AG04450 (cell line): ENCODE measurements at regions not wholly inside any gene's neighbourhood (a gene's known extent, or its start where the extent isn't known, plus 50 kb on each side); places are given as distances from the start of the nearest gene placed in this dataset.

Experiments used
- CTCF ChIA-PET: fragments of 300-600, 350-600 bp; formaldehyde crosslinking; extraction: SDS; loops from one replicate; lab custom pipeline; 2022; ENCODE audit warnings: antibody characterized with exemption, inconsistent platforms; lab: Charles Lee
- POLR2A ChIA-PET: fragments of 350-600 bp; formaldehyde crosslinking; extraction: SDS; loops from one replicate; lab custom pipeline; 2021; ENCODE audit warnings: antibody characterized with exemption, inconsistent platforms; lab: Yijun Ruan, JAX
- DNase-seq: peaks from one replicate; pipeline ENCODE4 v3.0.0-alpha.2; 2011; ENCODE audit warnings: low read depth, low spot score
- H3K27ac ChIP-seq: one replicate; pipeline ENCODE4 v1.5.1; 2012; ENCODE audit warnings: low read depth, low read length, control low read depth
- H3K27me3 ChIP-seq: one replicate; pipeline ENCODE4 v1.6.0; 2012; ENCODE audit warnings: low read length; ENCODE audit not compliant: control insufficient read depth, insufficient read depth
- H3K4me3 ChIP-seq: 2 replicates; pipeline ENCODE4 v1.5.1; 2011; ENCODE audit warnings: mild to moderate bottlenecking, low read depth, low read length, control low read depth
- H3K9me3 ChIP-seq: 2 replicates; pipeline ENCODE4 v1.5.1; 2012; ENCODE audit warnings: low read length; ENCODE audit not compliant: control insufficient read depth, insufficient read depth
- TF ChIP-seq, protein P1 (sequence below): IDR thresholded peaks from 2 replicates; pipeline ENCODE4 v1.5.1; 2011; ENCODE audit warnings: low read depth, low read length, control low read depth, inconsistent platforms

DNA sequence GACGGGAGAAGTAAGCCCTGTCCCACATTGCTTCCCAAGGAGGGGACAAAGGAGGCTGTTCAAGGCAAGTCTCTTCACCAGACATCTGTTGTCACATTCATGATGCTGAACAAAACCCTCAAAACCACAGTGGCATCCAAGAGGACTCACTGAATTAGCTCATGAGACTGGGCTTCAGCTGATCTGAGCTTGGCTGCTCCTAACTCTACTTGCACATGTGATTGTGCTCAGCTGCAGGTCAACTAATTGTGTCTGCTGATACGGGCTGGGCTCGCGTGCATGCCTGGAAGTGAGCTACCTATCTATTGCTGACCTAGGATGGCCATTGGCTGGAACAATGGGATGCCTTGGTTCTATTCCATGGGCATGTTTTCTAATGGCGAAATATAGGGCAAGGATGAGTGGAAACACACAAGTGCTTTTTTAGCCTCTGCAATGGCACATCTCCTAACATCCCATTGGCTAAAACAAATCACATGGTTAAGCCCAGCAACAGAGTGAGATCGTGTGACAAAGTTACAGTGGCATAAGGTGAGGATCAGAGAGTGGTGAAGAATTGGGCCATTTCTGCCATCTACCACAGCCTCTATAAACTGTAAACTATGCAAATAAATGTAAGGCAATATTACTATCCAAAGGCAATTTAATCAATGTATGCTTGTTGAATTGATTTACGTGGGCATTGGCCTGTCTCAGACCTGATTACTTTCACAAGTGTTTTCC, 52.9 kb upstream of the CAPN13 start:
- TF ChIP-seq, protein P1, sequence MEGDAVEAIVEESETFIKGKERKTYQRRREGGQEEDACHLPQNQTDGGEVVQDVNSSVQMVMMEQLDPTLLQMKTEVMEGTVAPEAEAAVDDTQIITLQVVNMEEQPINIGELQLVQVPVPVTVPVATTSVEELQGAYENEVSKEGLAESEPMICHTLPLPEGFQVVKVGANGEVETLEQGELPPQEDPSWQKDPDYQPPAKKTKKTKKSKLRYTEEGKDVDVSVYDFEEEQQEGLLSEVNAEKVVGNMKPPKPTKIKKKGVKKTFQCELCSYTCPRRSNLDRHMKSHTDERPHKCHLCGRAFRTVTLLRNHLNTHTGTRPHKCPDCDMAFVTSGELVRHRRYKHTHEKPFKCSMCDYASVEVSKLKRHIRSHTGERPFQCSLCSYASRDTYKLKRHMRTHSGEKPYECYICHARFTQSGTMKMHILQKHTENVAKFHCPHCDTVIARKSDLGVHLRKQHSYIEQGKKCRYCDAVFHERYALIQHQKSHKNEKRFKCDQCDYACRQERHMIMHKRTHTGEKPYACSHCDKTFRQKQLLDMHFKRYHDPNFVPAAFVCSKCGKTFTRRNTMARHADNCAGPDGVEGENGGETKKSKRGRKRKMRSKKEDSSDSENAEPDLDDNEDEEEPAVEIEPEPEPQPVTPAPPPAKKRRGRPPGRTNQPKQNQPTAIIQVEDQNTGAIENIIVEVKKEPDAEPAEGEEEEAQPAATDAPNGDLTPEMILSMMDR: no peak

More for the DNA sequence above, 52.9 kb upstream of the CAPN13 start:
- no peaks in the 10 kb centered on the region for H3K27me3 ChIP-seq
- DNase-seq: no peak
- CTCF ChIA-PET: interaction anchor here (1.2 to 4.2 kb wide), 4 partner anchors 145 to 473 kb away, joined by 3 to 29 read pairs (median 12); no protein-coding TSS in a partner anchor
- no peak overlapping the region for H3K27ac ChIP-seq
- POLR2A ChIA-PET: no interaction called here
- H3K4me3 ChIP-seq: no peak overlapping the region
- no peaks in the 10 kb centered on the region for H3K9me3 ChIP-seq
